ENCODE measurements at regions not wholly inside any gene's neighbourhood (a gene's known extent, or its start where the extent isn't known, plus 50 kb on each side); places are given as distances from the start of the nearest gene placed in this dataset.

- TF ChIP-seq EZH2 (IDR thresholded peaks at IDR 0.05; ENCODE audit: borderline replicate concordance, low read depth, low read length, poor library complexity, severe bottlenecking), result no peak
- TF ChIP-seq CTCF (conservative IDR thresholded peaks at IDR 0.05; ENCODE audit: low read depth, low read length), result no peak
- Histone ChIP-seq H3K4me1 (ENCODE audit: insufficient read depth, low read length, poor library complexity, severe bottlenecking) (no peaks in the 10 kb centered on the region), H3K27ac (ENCODE audit: low read depth, low read length, poor library complexity, severe bottlenecking) (no peak overlapping the region), H3K4me3 (ENCODE audit: low read depth, low read length, poor library complexity, severe bottlenecking) (no peak overlapping the region), H3K27me3 (replicated peaks; ENCODE audit: insufficient read depth, low read depth, low read length, poor library complexity) (peaks cover 5% of the 10 kb centered on the region), H3K9me3 (ENCODE audit: low read depth, low read length, poor library complexity, severe bottlenecking) (no peaks in the 10 kb centered on the region), H3K36me3 (ENCODE audit: insufficient read depth, low read length, poor library complexity, severe bottlenecking) (no peaks in the 10 kb centered on the region)
- intact Hi-C loops (cut with micrococcal nuclease; ENCODE audit: unreplicated experiment), result no loop called here
- no peak for DNase-seq (ENCODE audit: low spot score)
- BruUV-seq (replicated peaks), result no TSS peak
- CTCF ChIA-PET, result no interaction called here
- POLR2A ChIA-PET (ENCODE audit: low non-redundant PET), result no interaction called here
Observed at GRCh38 chr18:60099709-60100108, 199.9 kb downstream of the PMAIP1 start.

- H3K27ac ChIP-seq (ENCODE audit: low read depth, low read length, poor library complexity, severe bottlenecking), result no peak overlapping the region
- peaks cover 5% of the 10 kb centered on the region for H3K27me3 ChIP-seq (replicated peaks; ENCODE audit: insufficient read depth, low read depth, low read length, poor library complexity)
- no peaks in the 10 kb centered on the region for H3K9me3 ChIP-seq (ENCODE audit: low read depth, low read length, poor library complexity, severe bottlenecking)
- intact Hi-C loops (cut with micrococcal nuclease; ENCODE audit: unreplicated experiment), result no loop called here
- ChIA-PET POLR2A (ENCODE audit: low non-redundant PET) (no interaction called here), CTCF (no interaction called here)
- no peaks in the 10 kb centered on the region for H3K4me1 ChIP-seq (ENCODE audit: insufficient read depth, low read length, poor library complexity, severe bottlenecking)
- no peaks in the 10 kb centered on the region for H3K36me3 ChIP-seq (ENCODE audit: insufficient read depth, low read length, poor library complexity, severe bottlenecking)
- DNase-seq (ENCODE audit: low spot score), result no peak
- no TSS peak for BruUV-seq (replicated peaks)
- no peak for TF ChIP-seq CTCF (conservative IDR thresholded peaks at IDR 0.05; ENCODE audit: low read depth, low read length)
- TF ChIP-seq EZH2 (IDR thresholded peaks at IDR 0.05; ENCODE audit: borderline replicate concordance, low read depth, low read length, poor library complexity, severe bottlenecking), result no peak
- H3K4me3 ChIP-seq (ENCODE audit: low read depth, low read length, poor library complexity, severe bottlenecking), result no peak overlapping the region
Observed at GRCh38 chr18:60096428-60096827, 196.6 kb downstream of the PMAIP1 start.

- CTCF ChIA-PET, result no interaction called here
- no peak overlapping the region for H3K27ac ChIP-seq (ENCODE audit: low read depth, low read length, poor library complexity, severe bottlenecking)
- peaks cover 3% of the 10 kb centered on the region for H3K27me3 ChIP-seq (replicated peaks; ENCODE audit: insufficient read depth, low read depth, low read length, poor library complexity)
- no TSS peak for BruUV-seq (replicated peaks)
- peak; percentile 6 for DNase-seq (ENCODE audit: low spot score)
- H3K4me3 ChIP-seq (ENCODE audit: low read depth, low read length, poor library complexity, severe bottlenecking), result no peak overlapping the region
- H3K36me3 ChIP-seq (ENCODE audit: insufficient read depth, low read length, poor library complexity, severe bottlenecking), result no peaks in the 10 kb centered on the region
- H3K9me3 ChIP-seq (ENCODE audit: low read depth, low read length, poor library complexity, severe bottlenecking), result no peaks in the 10 kb centered on the region
- no peaks in the 10 kb centered on the region for H3K4me1 ChIP-seq (ENCODE audit: insufficient read depth, low read length, poor library complexity, severe bottlenecking)
- POLR2A ChIA-PET (ENCODE audit: low non-redundant PET), result no interaction called here
- intact Hi-C loops (cut with micrococcal nuclease; ENCODE audit: unreplicated experiment), result no loop called here
- no peak for TF ChIP-seq CTCF (conservative IDR thresholded peaks at IDR 0.05; ENCODE audit: low read depth, low read length)
- TF ChIP-seq EZH2 (IDR thresholded peaks at IDR 0.05; ENCODE audit: borderline replicate concordance, low read depth, low read length, poor library complexity, severe bottlenecking), result no peak
Observed at GRCh38 chr18:60092073-60092472, 192.3 kb downstream of the PMAIP1 start.

All from A673 (cell line).